Right cardiac atrium (tissue), 5 donors: ENCODE measurements at regions not wholly inside any gene's neighbourhood (a gene's known extent, or its start where the extent isn't known, plus 50 kb on each side); places are given as distances from the start of the nearest gene placed in this dataset.
"Not testable (repeated sequence)": the region's sequence is repeated elsewhere in the genome, so short reads cannot be mapped to it uniquely, and the experiment has no call there.

Experiments used
- ATAC-seq, 2 donors: fragments of 200-7000 bp; cut with Tn5 transposase; one replicate each; pipeline versions ENCODE4 v1.8.0 to v1.9.1; 2020; ENCODE audit warnings: moderate library complexity in 2 of 2, mild to moderate bottlenecking in 1 of 2
- DNase-seq, 3 donors: peaks; one replicate each; pipeline ENCODE4 v3.0.0-alpha.2; 2020
- H3K27ac ChIP-seq: one replicate; pipeline ENCODE4 v1.5.1; 2013; ENCODE audit warnings: mild to moderate bottlenecking, low read length, control low read depth, moderate library complexity
- H3K27me3 ChIP-seq: one replicate; pipeline ENCODE4 v1.6.1; 2013; ENCODE audit not compliant: control insufficient read depth, insufficient read depth
- H3K4me1 ChIP-seq: one replicate; pipeline ENCODE4 v1.6.1; 2013; ENCODE audit warnings: low read length; ENCODE audit not compliant: control insufficient read depth, insufficient read depth
- H3K4me3 ChIP-seq: one replicate; pipeline ENCODE4 v1.5.1; 2013; ENCODE audit warnings: low read length, control low read depth
- H3K9me3 ChIP-seq: one replicate; pipeline ENCODE4 v1.6.1; 2013; ENCODE audit warnings: low read length; ENCODE audit not compliant: control insufficient read depth
- WGBS: extraction: QIAGEN DNeasy Blood & Tissue Kit; methylation state at CpG from one replicate; pipeline ENCODE4 v1.1.7; 2013; 5-methylcytosine and 5-hydroxymethylcytosine counted together
- intact Hi-C, 4 donors: fragments of 100-400 bp; cut with DNase I; formaldehyde crosslinking; loops; one replicate each; pipeline versions ENCODE4 v1.11.0 to v1.14.0; 2022 to 2023
- donor health status: healthy with polysubstance abuse.
- donor health status: DM: no; HTN: yes; CAD: no.
- donor health status: DM: no; HTN: no; CAD: no.
- donor health status: DM: no; HTN: yes; CAD: no; lungs with severe emphysema.
- donor health status: DM: yes; HTN: yes; CAD: no.

GRCh38 chr2:8343031-8343430 lies 338.8 kb upstream of the ID2 start:
- intact Hi-C loops = no loop called here
- H3K4me1 ChIP-seq = no peaks in the 10 kb centered on the region
- DNase-seq = no peak
- H3K4me3 ChIP-seq = no peak overlapping the region
- H3K27me3 ChIP-seq = no peaks in the 10 kb centered on the region
- WGBS = 83% methylated on average over 2 of the region's 2 CpGs
- no peak for ATAC-seq
- no peak overlapping the region for H3K27ac ChIP-seq
- H3K9me3 ChIP-seq = no peaks in the 10 kb centered on the region

- Histone ChIP-seq H3K27ac (no peak overlapping the region), H3K4me1 (no peaks in the 10 kb centered on the region), H3K9me3 (no peaks in the 10 kb centered on the region), H3K27me3 (no peaks in the 10 kb centered on the region), H3K4me3 (no peak overlapping the region)
- no peak for ATAC-seq
- no peak for DNase-seq
- intact Hi-C loops = no loop called here
- 96% methylated on average over 10 of the region's 10 CpGs for WGBS
Measured at GRCh38 chr2:8344144-8345097, 337.4 kb upstream of the ID2 start.

GRCh38 chr2:8345200-8345599 lies 336.7 kb upstream of the ID2 start:
- 97% methylated on average over 5 of the region's 5 CpGs for WGBS
- Histone ChIP-seq H3K27me3 (no peaks in the 10 kb centered on the region), H3K9me3 (no peaks in the 10 kb centered on the region), H3K4me1 (no peaks in the 10 kb centered on the region), H3K4me3 (no peak overlapping the region), H3K27ac (no peak overlapping the region)
- no peak for ATAC-seq
- DNase-seq = no peak
- intact Hi-C loops = no loop called here

- Histone ChIP-seq H3K4me3 (no peak overlapping the region), H3K4me1 (no peaks in the 10 kb centered on the region), H3K9me3 (no peaks in the 10 kb centered on the region), H3K27ac (no peak overlapping the region), H3K27me3 (no peaks in the 10 kb centered on the region)
- ATAC-seq (no peak), DNase-seq (no peak)
- intact Hi-C loops = no loop called here
- 81% methylated on average over 7 of the region's 7 CpGs for WGBS
Measured at GRCh38 chr2:8346208-8346607, 335.6 kb upstream of the ID2 start.

GRCh38 chr2:8346706-8347430 lies 335.0 kb upstream of the ID2 start:
- no peaks in the 10 kb centered on the region for H3K27me3 ChIP-seq
- no peaks in the 10 kb centered on the region for H3K9me3 ChIP-seq
- no peak overlapping the region for H3K4me3 ChIP-seq
- no peak for DNase-seq
- H3K4me1 ChIP-seq = no peaks in the 10 kb centered on the region
- ATAC-seq = no peak
- intact Hi-C loops = no loop called here
- WGBS = 92% methylated on average over 5 of the region's 5 CpGs
- H3K27ac ChIP-seq = no peak overlapping the region

GRCh38 chr2:8348911-8349310 lies 332.9 kb upstream of the ID2 start:
- H3K9me3 ChIP-seq, H3K27me3 ChIP-seq, H3K4me1 ChIP-seq, H3K4me3 ChIP-seq, DNase-seq, intact Hi-C loops, H3K27ac ChIP-seq, ATAC-seq: not testable (repeated sequence)
- 91% methylated on average over 4 of the region's 4 CpGs for WGBS

- H3K4me1 ChIP-seq = no peaks in the 10 kb centered on the region
- WGBS = 89% methylated on average over 4 of the region's 4 CpGs
- no peak overlapping the region for H3K4me3 ChIP-seq
- ATAC-seq (no peak), DNase-seq (no peak)
- H3K9me3 ChIP-seq = no peaks in the 10 kb centered on the region
- no peaks in the 10 kb centered on the region for H3K27me3 ChIP-seq
- H3K27ac ChIP-seq = no peak overlapping the region
- intact Hi-C loops = no loop called here
Measured at GRCh38 chr2:8352296-8352695, 329.6 kb upstream of the ID2 start.

- Histone ChIP-seq H3K4me3 (no peak overlapping the region), H3K9me3 (no peaks in the 10 kb centered on the region)
- WGBS = 100% methylated on average over 1 of the region's 1 CpG
Measured at GRCh38 chr2:8352989-8353388, 328.9 kb upstream of the ID2 start.

GRCh38 chr2:8355102-8355859 lies 326.6 kb upstream of the ID2 start:
- no peaks in the 10 kb centered on the region for H3K4me1 ChIP-seq
- intact Hi-C loops = no loop called here
- H3K27ac ChIP-seq = no peak overlapping the region
- no peak overlapping the region for H3K4me3 ChIP-seq
- DNase-seq = no peak
- no peak for ATAC-seq
- 64% methylated on average over 7 of the region's 7 CpGs for WGBS
- H3K27me3 ChIP-seq = no peaks in the 10 kb centered on the region
- H3K9me3 ChIP-seq = no peaks in the 10 kb centered on the region

More at GRCh38 chr2:8352989-8353388, 328.9 kb upstream of the ID2 start:
- H3K4me1 ChIP-seq = no peaks in the 10 kb centered on the region
- ATAC-seq = no peak
- DNase-seq = no peak
- intact Hi-C loops = no loop called here
- H3K27ac ChIP-seq = no peak overlapping the region
- H3K27me3 ChIP-seq = no peaks in the 10 kb centered on the region

- no peaks in the 10 kb centered on the region for H3K27me3 ChIP-seq
- DNase-seq (no peak), ATAC-seq (no peak)
- WGBS = 78% methylated on average over 8 of the region's 8 CpGs
- intact Hi-C loops = no loop called here
- no peak overlapping the region for H3K27ac ChIP-seq
- H3K4me1 ChIP-seq = no peaks in the 10 kb centered on the region
- H3K4me3 ChIP-seq = no peak overlapping the region
- no peaks in the 10 kb centered on the region for H3K9me3 ChIP-seq
Measured at GRCh38 chr2:8357738-8358518, 323.9 kb upstream of the ID2 start.
